Liver (tissue), 8 donors: ENCODE measurements at regions not wholly inside any gene's neighbourhood (a gene's known extent, or its start where the extent isn't known, plus 50 kb on each side); places are given as distances from the start of the nearest gene placed in this dataset.

ENCODE experiments used
- DNase-seq: peaks from one replicate; pipeline ENCODE4 v3.0.0-alpha.2; 2017; ENCODE audit warnings: low spot score
- H3K27ac ChIP-seq, 2 donors: one replicate each; pipeline ENCODE4 v1.7.0; 2013; ENCODE audit warnings: inconsistent platforms in 2 of 2, low read length in 2 of 2, control low read depth in 1 of 2, low read depth in 1 of 2, mild to moderate bottlenecking in 1 of 2
- H3K27me3 ChIP-seq, 4 donors: one replicate each; pipeline versions ENCODE4 v1.6.1 to v1.7.0; 2013; ENCODE audit warnings: low read length in 3 of 4, inconsistent platforms in 1 of 4, mild to moderate bottlenecking in 1 of 4, moderate library complexity in 1 of 4; ENCODE audit not compliant: control insufficient read depth in 4 of 4, insufficient read depth in 4 of 4
- H3K36me3 ChIP-seq, 4 donors: one replicate each; pipeline versions ENCODE4 v1.6.1 to v1.7.0; 2013; ENCODE audit warnings: low read length in 3 of 4, mild to moderate bottlenecking in 3 of 4, low read depth in 1 of 4, moderate library complexity in 1 of 4; ENCODE audit not compliant: control insufficient read depth in 4 of 4, insufficient read depth in 3 of 4
- H3K4me1 ChIP-seq, 4 donors: one replicate each; pipeline versions ENCODE4 v1.6.1 to v1.7.0; 2013; ENCODE audit warnings: low read length in 3 of 4, mild to moderate bottlenecking in 3 of 4, moderate library complexity in 1 of 4; ENCODE audit not compliant: control insufficient read depth in 4 of 4, insufficient read depth in 4 of 4
- H3K4me3 ChIP-seq, 3 donors: one replicate each; pipeline versions ENCODE4 v1.6.1 to v1.7.0; 2013; ENCODE audit warnings: low read length in 3 of 3, control low read depth in 1 of 3, low read depth in 1 of 3, mild to moderate bottlenecking in 1 of 3
- H3K9ac ChIP-seq, 2 donors: one replicate each; pipeline ENCODE4 v1.7.0; 2013; ENCODE audit warnings: low read length in 2 of 2, mild to moderate bottlenecking in 2 of 2, moderate library complexity in 2 of 2, control low read depth in 1 of 2, low read depth in 1 of 2
- H3K9me3 ChIP-seq, 4 donors: one replicate each; pipeline versions ENCODE4 v1.6.1 to v1.7.0; 2013; ENCODE audit warnings: low read length in 3 of 4; ENCODE audit not compliant: control insufficient read depth in 4 of 4
- EGR1 ChIP-seq, 2 donors: IDR thresholded peaks; 2 replicates each; pipeline ENCODE4 v1.6.1; 2016 to 2018; ENCODE audit warnings: antibody characterized with exemption in 2 of 2, low read depth in 2 of 2
- FOXA1 ChIP-seq: IDR thresholded peaks from 2 replicates; pipeline ENCODE4 v1.6.1; 2016; ENCODE audit warnings: antibody characterized with exemption
- FOXA2 ChIP-seq: IDR thresholded peaks from 2 replicates; pipeline ENCODE4 v1.6.1; 2016; ENCODE audit warnings: antibody characterized with exemption
- HNF4A ChIP-seq, 2 donors: conservative IDR thresholded peaks; 2 replicates each; pipeline ENCODE4 v1.6.1; 2016; ENCODE audit warnings: antibody characterized with exemption in 2 of 2, mild to moderate bottlenecking in 2 of 2
- HNF4G ChIP-seq: IDR thresholded peaks from 2 replicates; pipeline ENCODE4 v1.6.1; 2016; ENCODE audit warnings: antibody characterized with exemption
- JUND ChIP-seq, 2 donors: IDR thresholded peaks; 2 replicates each; pipeline ENCODE4 v1.6.1; 2016; ENCODE audit warnings: antibody characterized with exemption in 2 of 2
- NR2F2 ChIP-seq: IDR thresholded peaks from 2 replicates; pipeline ENCODE4 v1.6.1; 2016; ENCODE audit warnings: antibody characterized with exemption
- RAD21 ChIP-seq, 2 donors: IDR thresholded peaks; 2 replicates each; pipeline ENCODE4 v1.6.1; 2016; ENCODE audit warnings: antibody characterized with exemption in 2 of 2, mild to moderate bottlenecking in 2 of 2
- REST ChIP-seq: IDR thresholded peaks from 2 replicates; pipeline ENCODE4 v1.6.1; 2016; ENCODE audit warnings: antibody characterized with exemption, mild to moderate bottlenecking
- RXRA ChIP-seq, 2 donors: IDR thresholded peaks; 2 replicates each; pipeline ENCODE4 v1.6.1; 2017 to 2018; ENCODE audit warnings: antibody characterized with exemption in 2 of 2, mild to moderate bottlenecking in 1 of 2
- SP1 ChIP-seq: IDR thresholded peaks from 2 replicates; pipeline ENCODE4 v1.6.1; 2018; ENCODE audit warnings: antibody characterized with exemption, mild to moderate bottlenecking
- TAF1 ChIP-seq: conservative IDR thresholded peaks from 2 replicates; pipeline ENCODE4 v1.6.1; 2016; ENCODE audit warnings: antibody characterized with exemption, mild to moderate bottlenecking
- YY1 ChIP-seq: IDR thresholded peaks from 2 replicates; pipeline ENCODE4 v1.6.1; 2016; ENCODE audit warnings: antibody characterized with exemption, mild to moderate bottlenecking
- WGBS: extraction: QIAGEN DNeasy Blood & Tissue Kit; methylation state at CpG from one replicate; pipeline ENCODE4 v1.1.7; 2013; 5-methylcytosine and 5-hydroxymethylcytosine counted together
- TF ChIP-seq, protein P1 (sequence below): IDR thresholded peaks from 2 replicates; pipeline ENCODE4 v1.6.1; 2016; ENCODE audit warnings: antibody characterized with exemption
- TF ChIP-seq, protein P2 (sequence below): IDR thresholded peaks from 2 replicates; pipeline ENCODE4 v1.6.1; 2016; ENCODE audit warnings: antibody characterized with exemption
- TF ChIP-seq, protein P3 (sequence below): fragments of 150-350 bp; IDR thresholded peaks from 2 replicates; pipeline ENCODE4 v1.5.1; 2017; ENCODE audit warnings: improper control_type of control experiment, low read depth, low read length; ENCODE audit not compliant: missing input control
- TF ChIP-seq, protein P4 (sequence below): IDR thresholded peaks from 2 replicates; pipeline ENCODE4 v1.6.1; 2016; ENCODE audit warnings: antibody characterized with exemption
- donor health status: healthy.
- donor health status: healthy.
- donor health status: healthy.
- donor health status: healthy.
- donor health status: healthy.

DNA sequence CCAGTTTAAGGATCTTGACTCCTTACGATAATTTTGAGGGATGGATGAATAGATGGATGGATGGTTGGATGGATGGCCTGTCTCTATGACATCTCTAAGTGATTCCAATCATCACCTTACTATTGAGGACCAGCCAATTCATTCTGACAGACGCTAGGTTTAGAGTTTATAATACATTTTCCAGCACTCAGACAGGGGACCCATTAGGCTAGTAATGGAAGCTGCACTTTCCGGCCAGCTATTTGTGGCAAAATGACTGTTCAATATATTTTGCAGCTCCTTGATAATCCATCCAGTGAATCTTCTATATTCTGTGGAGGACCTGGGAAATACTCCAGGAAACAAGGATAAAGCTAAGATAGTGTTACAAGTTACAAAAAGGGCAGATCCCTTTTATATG is 262.9 kb downstream of the TDRD15 start:
- Histone ChIP-seq H3K27me3 (no peaks in the 10 kb centered on the region), H3K27ac (no peak overlapping the region), H3K4me1 (no peaks in the 10 kb centered on the region), H3K4me3 (no peak overlapping the region), H3K36me3 (no peaks in the 10 kb centered on the region), H3K9me3 (no peaks in the 10 kb centered on the region), H3K9ac (no peak overlapping the region)
- no peak for TF ChIP-seq NR2F2
- no peak for TF ChIP-seq YY1
- no peak for TF ChIP-seq JUND (IDR thresholded peaks at IDR 0.05)
- TF ChIP-seq, protein P1, sequence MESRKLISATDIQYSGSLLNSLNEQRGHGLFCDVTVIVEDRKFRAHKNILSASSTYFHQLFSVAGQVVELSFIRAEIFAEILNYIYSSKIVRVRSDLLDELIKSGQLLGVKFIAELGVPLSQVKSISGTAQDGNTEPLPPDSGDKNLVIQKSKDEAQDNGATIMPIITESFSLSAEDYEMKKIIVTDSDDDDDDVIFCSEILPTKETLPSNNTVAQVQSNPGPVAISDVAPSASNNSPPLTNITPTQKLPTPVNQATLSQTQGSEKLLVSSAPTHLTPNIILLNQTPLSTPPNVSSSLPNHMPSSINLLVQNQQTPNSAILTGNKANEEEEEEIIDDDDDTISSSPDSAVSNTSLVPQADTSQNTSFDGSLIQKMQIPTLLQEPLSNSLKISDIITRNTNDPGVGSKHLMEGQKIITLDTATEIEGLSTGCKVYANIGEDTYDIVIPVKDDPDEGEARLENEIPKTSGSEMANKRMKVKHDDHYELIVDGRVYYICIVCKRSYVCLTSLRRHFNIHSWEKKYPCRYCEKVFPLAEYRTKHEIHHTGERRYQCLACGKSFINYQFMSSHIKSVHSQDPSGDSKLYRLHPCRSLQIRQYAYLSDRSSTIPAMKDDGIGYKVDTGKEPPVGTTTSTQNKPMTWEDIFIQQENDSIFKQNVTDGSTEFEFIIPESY = no peak
- no peak for TF ChIP-seq EGR1 (IDR thresholded peaks at IDR 0.05; ENCODE audit: low read depth in 2 of 2)
- TF ChIP-seq, protein P2, sequence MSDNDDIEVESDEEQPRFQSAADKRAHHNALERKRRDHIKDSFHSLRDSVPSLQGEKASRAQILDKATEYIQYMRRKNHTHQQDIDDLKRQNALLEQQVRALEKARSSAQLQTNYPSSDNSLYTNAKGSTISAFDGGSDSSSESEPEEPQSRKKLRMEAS = no peak
- no peak for TF ChIP-seq RAD21 (IDR thresholded peaks at IDR 0.05)
- TF ChIP-seq, protein P3, sequence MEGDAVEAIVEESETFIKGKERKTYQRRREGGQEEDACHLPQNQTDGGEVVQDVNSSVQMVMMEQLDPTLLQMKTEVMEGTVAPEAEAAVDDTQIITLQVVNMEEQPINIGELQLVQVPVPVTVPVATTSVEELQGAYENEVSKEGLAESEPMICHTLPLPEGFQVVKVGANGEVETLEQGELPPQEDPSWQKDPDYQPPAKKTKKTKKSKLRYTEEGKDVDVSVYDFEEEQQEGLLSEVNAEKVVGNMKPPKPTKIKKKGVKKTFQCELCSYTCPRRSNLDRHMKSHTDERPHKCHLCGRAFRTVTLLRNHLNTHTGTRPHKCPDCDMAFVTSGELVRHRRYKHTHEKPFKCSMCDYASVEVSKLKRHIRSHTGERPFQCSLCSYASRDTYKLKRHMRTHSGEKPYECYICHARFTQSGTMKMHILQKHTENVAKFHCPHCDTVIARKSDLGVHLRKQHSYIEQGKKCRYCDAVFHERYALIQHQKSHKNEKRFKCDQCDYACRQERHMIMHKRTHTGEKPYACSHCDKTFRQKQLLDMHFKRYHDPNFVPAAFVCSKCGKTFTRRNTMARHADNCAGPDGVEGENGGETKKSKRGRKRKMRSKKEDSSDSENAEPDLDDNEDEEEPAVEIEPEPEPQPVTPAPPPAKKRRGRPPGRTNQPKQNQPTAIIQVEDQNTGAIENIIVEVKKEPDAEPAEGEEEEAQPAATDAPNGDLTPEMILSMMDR = no peak
- no peak for TF ChIP-seq TAF1
- TF ChIP-seq HNF4A (conservative IDR thresholded peaks at IDR 0.05) = no peak
- no peak for TF ChIP-seq FOXA1
- TF ChIP-seq, protein P4, sequence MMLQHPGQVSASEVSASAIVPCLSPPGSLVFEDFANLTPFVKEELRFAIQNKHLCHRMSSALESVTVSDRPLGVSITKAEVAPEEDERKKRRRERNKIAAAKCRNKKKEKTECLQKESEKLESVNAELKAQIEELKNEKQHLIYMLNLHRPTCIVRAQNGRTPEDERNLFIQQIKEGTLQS = no peak
- TF ChIP-seq RXRA (IDR thresholded peaks at IDR 0.05) = no peak
- no peak for TF ChIP-seq HNF4G
- TF ChIP-seq FOXA2 = no peak
- TF ChIP-seq REST = no peak
- no peak for TF ChIP-seq SP1
- no peak for DNase-seq
- WGBS = 93% methylated on average over 3 of the region's 3 CpGs

DNA sequence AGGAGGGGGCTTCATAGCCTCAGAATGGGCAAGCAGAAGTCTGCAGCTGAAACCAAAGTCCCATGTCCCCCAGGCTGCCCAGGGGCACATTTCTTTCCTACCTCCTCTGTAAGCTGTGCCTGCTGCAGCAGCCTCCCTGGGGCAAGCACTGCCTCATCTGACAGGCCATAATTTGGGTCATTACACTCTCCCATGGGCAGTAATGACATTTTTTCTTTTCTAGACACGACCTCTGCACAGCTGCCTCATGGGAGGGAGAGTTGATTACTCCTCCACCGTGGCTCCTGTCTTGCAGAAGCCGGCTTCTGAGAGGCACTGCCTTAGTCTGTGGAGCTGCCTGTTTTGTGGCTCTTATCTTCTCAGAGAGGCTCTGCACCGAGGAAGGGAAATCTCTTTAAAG is 268.9 kb downstream of the TDRD15 start:
- Histone ChIP-seq H3K27ac (no peak overlapping the region), H3K9me3 (no peaks in the 10 kb centered on the region), H3K9ac (no peak overlapping the region), H3K4me1 (no peaks in the 10 kb centered on the region), H3K27me3 (no peaks in the 10 kb centered on the region), H3K36me3 (no peaks in the 10 kb centered on the region), H3K4me3 (no peak overlapping the region)
- 36% methylated on average over 4 of the region's 4 CpGs for WGBS
- no peak for DNase-seq
- TF ChIP-seq, protein P1 = no peak
- peak in 1 of 2 donors; percentile 10 for TF ChIP-seq RXRA (IDR thresholded peaks at IDR 0.05)
